ENCODE measurements at regions not wholly inside any gene's neighbourhood (a gene's known extent, or its start where the extent isn't known, plus 50 kb on each side); places are given as distances from the start of the nearest gene placed in this dataset.

GRCh38 chr21:27079636-27080240, 112.8 kb upstream of the ADAMTS5 start:
- no peaks in the 10 kb centered on the region for H3K36me3 ChIP-seq (ENCODE audit: low read depth)
- no peak overlapping the region for H2AFZ ChIP-seq
- no peak for DNase-seq
- 54 to 56% methylated on average over 5 of the region's 5 CpGs for WGBS, 2 experiments (ENCODE audit: low coverage in 1 of 2, low lambda C conversion rate in 2 of 2, missing lambda C conversion rate in 2 of 2)
- H3K79me2 ChIP-seq (ENCODE audit: insufficient read depth): no peaks in the 10 kb centered on the region
- TF ChIP-seq EZH2 (IDR thresholded peaks at IDR 0.05; ENCODE audit: insufficient read depth, poor library complexity, severe bottlenecking) (no peak), EZH2phosphoT487 (IDR thresholded peaks at IDR 0.05; ENCODE audit: insufficient read depth, low read depth) (no peak)
- H3K4me2 ChIP-seq (ENCODE audit: unreplicated experiment): no peak overlapping the region
- H3K4me3 ChIP-seq: no peak overlapping the region
- H3K9ac ChIP-seq: no peak overlapping the region
- peaks cover 19% of the 10 kb centered on the region for H3K4me1 ChIP-seq (ENCODE audit: insufficient read depth)
- no peaks in the 10 kb centered on the region for H4K20me1 ChIP-seq (ENCODE audit: insufficient read depth)
- peaks cover 10% of the 10 kb centered on the region for H3F3A ChIP-seq (ENCODE audit: insufficient read depth)
- H3K27me3 ChIP-seq (replicated peaks; ENCODE audit: insufficient read depth): no peaks in the 10 kb centered on the region
- in situ Hi-C loops (cut with MboI): no loop called here
- H3K9me3 ChIP-seq (ENCODE audit: low read depth): no peaks in the 10 kb centered on the region
- no peaks in the 10 kb centered on the region for H3K9me2 ChIP-seq (ENCODE audit: insufficient read depth)
- H3K27ac ChIP-seq: no peak overlapping the region

DNA sequence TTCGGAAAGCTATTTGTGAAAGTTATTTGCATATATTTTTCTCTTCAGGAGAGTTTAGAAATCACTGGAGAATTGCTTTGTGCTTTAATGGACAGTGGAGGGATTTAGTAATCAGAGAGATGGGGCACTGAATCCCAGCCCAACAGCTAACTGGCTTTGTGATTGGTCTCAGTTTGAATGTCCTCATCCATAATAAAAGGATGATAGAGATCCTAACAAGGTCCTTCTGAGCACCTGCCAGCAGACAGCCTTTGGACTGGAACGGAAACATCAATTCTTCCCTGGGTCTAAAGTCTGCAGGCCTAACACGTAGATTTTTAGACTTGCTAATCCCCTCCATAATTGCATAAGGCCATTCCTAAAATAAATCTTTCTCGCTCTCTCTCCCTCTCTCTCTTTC, 112.0 kb upstream of the ADAMTS5 start:
- DNase-seq: no peak
- Histone ChIP-seq H3K9ac (no peak overlapping the region), H2AFZ (no peak overlapping the region), H3F3A (ENCODE audit: insufficient read depth) (peaks cover 10% of the 10 kb centered on the region), H3K27ac (no peak overlapping the region), H3K9me2 (ENCODE audit: insufficient read depth) (no peaks in the 10 kb centered on the region), H3K27me3 (replicated peaks; ENCODE audit: insufficient read depth) (no peaks in the 10 kb centered on the region), H3K36me3 (ENCODE audit: low read depth) (no peaks in the 10 kb centered on the region), H3K4me3 (no peak overlapping the region), H3K4me1 (ENCODE audit: insufficient read depth) (peaks cover 19% of the 10 kb centered on the region), H3K4me2 (ENCODE audit: unreplicated experiment) (no peak overlapping the region), H3K79me2 (ENCODE audit: insufficient read depth) (no peaks in the 10 kb centered on the region), H4K20me1 (ENCODE audit: insufficient read depth) (no peaks in the 10 kb centered on the region), H3K9me3 (ENCODE audit: low read depth) (no peaks in the 10 kb centered on the region)
- in situ Hi-C loops (cut with MboI): no loop called here
- 85 to 89% methylated on average over 4 of the region's 4 CpGs for WGBS, 2 experiments (ENCODE audit: low coverage in 1 of 2, low lambda C conversion rate in 2 of 2, missing lambda C conversion rate in 2 of 2)
- no peak for TF ChIP-seq EZH2 (IDR thresholded peaks at IDR 0.05; ENCODE audit: insufficient read depth, poor library complexity, severe bottlenecking)

DNA sequence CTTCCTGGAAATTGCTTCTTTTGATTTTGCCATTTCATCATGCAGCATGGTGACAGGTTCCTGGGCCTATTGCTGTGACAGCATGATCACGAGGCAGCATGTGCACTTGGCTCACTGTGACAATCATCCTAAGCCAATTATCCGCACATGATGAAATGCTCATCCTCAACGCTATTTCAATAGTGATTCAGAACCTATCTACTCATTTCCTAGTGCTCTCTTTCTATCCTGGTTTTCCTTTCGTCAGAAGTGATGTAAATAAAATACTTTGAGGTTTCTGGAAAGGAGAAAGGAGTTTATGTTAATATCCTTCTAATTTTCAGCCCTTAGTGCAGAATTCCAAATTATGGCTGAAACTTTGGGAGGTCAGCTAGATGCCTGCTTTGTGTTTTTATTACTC, 110.6 kb upstream of the ADAMTS5 start:
- Histone ChIP-seq H3K36me3 (ENCODE audit: low read depth) (no peaks in the 10 kb centered on the region), H3K9me3 (ENCODE audit: low read depth) (no peaks in the 10 kb centered on the region), H3K9ac (peak overlapping the region; percentile 57), H2AFZ (peak overlapping the region; percentile 78), H3K27me3 (replicated peaks; ENCODE audit: insufficient read depth) (no peaks in the 10 kb centered on the region), H3K9me2 (ENCODE audit: insufficient read depth) (no peaks in the 10 kb centered on the region), H3K4me3 (peak overlapping the region; percentile 58), H3F3A (ENCODE audit: insufficient read depth) (peaks cover 10% of the 10 kb centered on the region), H3K27ac (peak overlapping the region; percentile 62), H3K4me2 (ENCODE audit: unreplicated experiment) (peak overlapping the region; percentile 83), H3K79me2 (ENCODE audit: insufficient read depth) (no peaks in the 10 kb centered on the region), H3K4me1 (ENCODE audit: insufficient read depth) (peaks cover 19% of the 10 kb centered on the region), H4K20me1 (ENCODE audit: insufficient read depth) (no peaks in the 10 kb centered on the region)
- in situ Hi-C loops (cut with MboI): no loop called here
- WGBS, 2 experiments (ENCODE audit: low coverage in 1 of 2, low lambda C conversion rate in 2 of 2, missing lambda C conversion rate in 2 of 2): 3 to 7% methylated on average over 4 of the region's 4 CpGs
- TF ChIP-seq EZH2phosphoT487 (IDR thresholded peaks at IDR 0.05; ENCODE audit: insufficient read depth, low read depth) (no peak), EZH2 (IDR thresholded peaks at IDR 0.05; ENCODE audit: insufficient read depth, poor library complexity, severe bottlenecking) (no peak)
- peak; percentile 64 for DNase-seq

DNA sequence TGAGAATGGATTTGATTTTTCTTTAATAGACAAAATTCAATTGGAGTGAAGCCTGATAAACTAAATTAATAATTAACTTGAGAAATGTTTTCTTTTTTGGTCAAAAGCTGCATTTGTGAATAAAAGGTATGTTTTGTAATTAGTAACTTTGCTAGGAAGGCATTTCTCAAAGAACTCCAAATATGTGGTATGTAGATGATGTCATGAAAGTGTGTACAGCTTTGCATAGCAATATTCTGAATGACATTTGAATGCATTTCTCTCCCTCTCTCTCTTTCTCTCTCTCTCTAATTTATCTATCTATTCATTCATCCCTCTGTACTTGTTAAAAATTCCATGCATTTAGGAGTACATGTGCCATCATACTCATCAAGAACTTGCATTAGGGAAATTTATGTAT, 109.1 kb upstream of the ADAMTS5 start:
- no peaks in the 10 kb centered on the region for H3K27me3 ChIP-seq (replicated peaks; ENCODE audit: insufficient read depth)
- H3K79me2 ChIP-seq (ENCODE audit: insufficient read depth): no peaks in the 10 kb centered on the region
- no peak overlapping the region for H3K9ac ChIP-seq
- no peak for TF ChIP-seq EZH2phosphoT487 (IDR thresholded peaks at IDR 0.05; ENCODE audit: insufficient read depth, low read depth)
- TF ChIP-seq EZH2 (IDR thresholded peaks at IDR 0.05; ENCODE audit: insufficient read depth, poor library complexity, severe bottlenecking): no peak
- H2AFZ ChIP-seq: no peak overlapping the region
- H3K9me3 ChIP-seq (ENCODE audit: low read depth): no peaks in the 10 kb centered on the region
- H3K36me3 ChIP-seq (ENCODE audit: low read depth): no peaks in the 10 kb centered on the region
- H3K4me3 ChIP-seq: no peak overlapping the region
- in situ Hi-C loops (cut with MboI): no loop called here
- H3F3A ChIP-seq (ENCODE audit: insufficient read depth): peaks cover 10% of the 10 kb centered on the region
- DNase-seq: peak; percentile 8
- no peaks in the 10 kb centered on the region for H4K20me1 ChIP-seq (ENCODE audit: insufficient read depth)
- peaks cover 19% of the 10 kb centered on the region for H3K4me1 ChIP-seq (ENCODE audit: insufficient read depth)
- H3K9me2 ChIP-seq (ENCODE audit: insufficient read depth): no peaks in the 10 kb centered on the region
- no peak overlapping the region for H3K27ac ChIP-seq
- no peak overlapping the region for H3K4me2 ChIP-seq (ENCODE audit: unreplicated experiment)

Data from GM23248 (cell line).